Endothelial cell of umbilical vein (primary cell): ENCODE measurements at regions not wholly inside any gene's neighbourhood (a gene's known extent, or its start where the extent isn't known, plus 50 kb on each side); places are given as distances from the start of the nearest gene placed in this dataset.

Experiments used
- BruUV-seq: library from RNA; stranded (reverse); fragments of 400-500 nt; replicated peaks from 2 replicates; lab custom pipeline; 2021; lab: Mats Ljungman, UMichigan
- CTCF ChIA-PET: fragments of 300-600, 350-600 bp; sonication (Branson Sonifier 250); formaldehyde crosslinking; loops from one replicate; lab custom pipeline; 2021; ENCODE audit warnings: antibody characterized with exemption, inconsistent platforms; lab: Charles Lee
- POLR2A ChIA-PET: fragments of 300-600, 350-600 bp; sonication (Branson Sonifier 250); formaldehyde crosslinking; loops from one replicate; lab custom pipeline; 2021; ENCODE audit warnings: antibody characterized with exemption, inconsistent platforms; lab: Charles Lee
- DNase-seq: peaks from one replicate; pipeline ENCODE4 v3.0.0-alpha.2; 2011; ENCODE audit warnings: low read depth, low spot score
- FAIRE-seq: peaks from 2 replicates; lab custom pipeline; 2011; peaks lifted over from hg19 to GRCh38; lab: Jason Lieb, UNC
- H2AFZ ChIP-seq: 2 replicates; pipeline ENCODE4 v1.6.0; 2012; ENCODE audit warnings: low read depth, low read length, control low read depth, inconsistent platforms
- H3K27ac ChIP-seq: 2 replicates; pipeline ENCODE4 v1.5.1; 2011; ENCODE audit warnings: low read depth, mild to moderate bottlenecking, control low read depth, low read length, moderate library complexity; ENCODE audit not compliant: insufficient read depth
- H3K27me3 ChIP-seq, 2 experiments: 2 replicates each; pipeline versions ENCODE4 v1.6.0 to v1.6.1; 2011; ENCODE audit warnings: low read length in 2 of 2, mixed read lengths in 1 of 2; ENCODE audit not compliant: control insufficient read depth in 2 of 2, insufficient read depth in 2 of 2
- H3K36me3 ChIP-seq, 2 experiments: 2 replicates in 1 of 2; 3 replicates in 1 of 2; pipeline ENCODE4 v1.5.1; 2011; ENCODE audit warnings: low read length in 2 of 2, mild to moderate bottlenecking in 1 of 2, moderate library complexity in 1 of 2; ENCODE audit not compliant: control insufficient read depth in 2 of 2, insufficient read depth in 2 of 2; ENCODE audit errors: extremely low read depth in 1 of 2
- H3K4me1 ChIP-seq: 3 replicates; pipeline ENCODE4 v1.5.1; 2011; ENCODE audit warnings: mild to moderate bottlenecking, low read length; ENCODE audit not compliant: control insufficient read depth, insufficient read depth; ENCODE audit errors: extremely low read depth
- H3K4me2 ChIP-seq: 2 replicates; pipeline ENCODE4 v1.6.1; 2011; ENCODE audit warnings: low read length, control low read depth, mixed read lengths; ENCODE audit not compliant: insufficient read depth
- H3K4me3 ChIP-seq, 3 experiments: fragments of 200-600 bp in 1 of 3; sonication (generic), shearing (Covaris generic) in 1 of 3; replicated peaks in 1 of 3; 2 replicates each; pipeline ENCODE4 v1.5.1; 2011 to 2016; ENCODE audit warnings: control low read depth in 3 of 3, low read length in 3 of 3, mild to moderate bottlenecking in 2 of 3, inconsistent platforms in 1 of 3, low read depth in 1 of 3, moderate library complexity in 1 of 3; ENCODE audit not compliant: insufficient read depth in 1 of 3
- H3K79me2 ChIP-seq: 2 replicates; pipeline ENCODE4 v1.6.0; 2012; ENCODE audit warnings: low read length, inconsistent platforms; ENCODE audit not compliant: control insufficient read depth, insufficient read depth
- H3K9ac ChIP-seq: replicated peaks from 2 replicates; pipeline ENCODE3; 2011; ENCODE audit warnings: low read length, control low read depth; ENCODE audit not compliant: insufficient read depth; ENCODE audit errors: extremely low read depth
- H3K9me1 ChIP-seq: replicated peaks from 3 replicates; pipeline ENCODE4 v1.6.0; 2011; ENCODE audit warnings: mild to moderate bottlenecking, low read length; ENCODE audit not compliant: control insufficient read depth, insufficient read depth; ENCODE audit errors: extremely low read depth
- H3K9me3 ChIP-seq: replicated peaks from 2 replicates; pipeline ENCODE4 v1.5.1; 2012; ENCODE audit warnings: low read length, inconsistent platforms; ENCODE audit not compliant: control insufficient read depth, insufficient read depth
- H4K20me1 ChIP-seq: replicated peaks from 2 replicates; pipeline ENCODE3; 2011; ENCODE audit warnings: mild to moderate bottlenecking, low read length; ENCODE audit not compliant: control insufficient read depth, insufficient read depth; ENCODE audit errors: extremely low read depth
- CTCF ChIP-seq, 2 donors: IDR thresholded peaks; 1 replicate in 1 of 2; 2 replicates in 1 of 2; pipeline ENCODE4 v1.5.1; 2011; ENCODE audit warnings: low read length in 2 of 2, mild to moderate bottlenecking in 2 of 2, moderate library complexity in 2 of 2, control low read depth in 1 of 2, inconsistent platforms in 1 of 2, low read depth in 1 of 2; ENCODE audit not compliant: insufficient read depth in 1 of 2; ENCODE audit errors: extremely low read depth in 1 of 2
- EZH2 ChIP-seq: IDR thresholded peaks from 2 replicates; pipeline ENCODE4 v1.6.1; 2012; ENCODE audit warnings: borderline replicate concordance, low read depth, mild to moderate bottlenecking, moderate library complexity, low read length, inconsistent platforms; ENCODE audit not compliant: severe bottlenecking
- FOS ChIP-seq: IDR thresholded peaks from 2 replicates; pipeline ENCODE4 v1.6.1; 2011; ENCODE audit warnings: mild to moderate bottlenecking, low read length, moderate library complexity, borderline replicate concordance; ENCODE audit not compliant: insufficient read depth
- GATA2 ChIP-seq: IDR thresholded peaks from 2 replicates; pipeline ENCODE4 v1.7.0; 2011; ENCODE audit warnings: low read depth, mild to moderate bottlenecking, moderate library complexity, mixed read lengths, low read length; ENCODE audit not compliant: insufficient read length, insufficient read depth
- JUN ChIP-seq: IDR thresholded peaks from 2 replicates; pipeline ENCODE4 v1.6.1; 2011; ENCODE audit warnings: borderline replicate concordance, low read depth; ENCODE audit not compliant: insufficient read length, insufficient read depth
- MAX ChIP-seq: IDR thresholded peaks from 2 replicates; pipeline ENCODE4 v1.6.1; 2011; ENCODE audit not compliant: insufficient read depth, insufficient read length
- MYC ChIP-seq: IDR thresholded peaks from one replicate; pipeline ENCODE4 v1.6.1; 2011; ENCODE audit warnings: mild to moderate bottlenecking, low read depth, low read length
- POLR2A ChIP-seq: IDR thresholded peaks from 2 replicates; pipeline ENCODE4 v1.6.1; 2012; ENCODE audit warnings: low read depth, mild to moderate bottlenecking, control low read depth, low read length
- POLR2AphosphoS5 ChIP-seq: IDR thresholded peaks from 2 replicates; pipeline ENCODE4 v1.6.1; 2012; ENCODE audit warnings: low read depth, mild to moderate bottlenecking, control low read depth, low read length, moderate library complexity; ENCODE audit not compliant: insufficient read depth
- dilution Hi-C: fragments of 300-500 bp; cut with MboI; formaldehyde crosslinking; loops from one replicate; pipeline ENCODE4 v1.15.0; 2019; ENCODE audit warnings: low sequenced_read_pairs; ENCODE audit not compliant: extremely low pct_ligation_motif_present
- intact Hi-C: fragments of 100-400 bp; cut with micrococcal nuclease; formaldehyde crosslinking; loops from one replicate; pipeline ENCODE4 v1.10.0; 2022

GRCh38 chr6:1136827-1137226 lies 175.1 kb upstream of the FOXQ1 start:
- H3K4me2 ChIP-seq: no peak overlapping the region
- FAIRE-seq (no peak), DNase-seq (no peak)
- H3K27ac ChIP-seq: no peak overlapping the region
- dilution Hi-C loops (no loop called here), intact Hi-C loops (no loop called here)
- TF ChIP-seq CTCF (IDR thresholded peaks at IDR 0.05; ENCODE audit: extremely low read depth in 1 of 2, insufficient read depth in 1 of 2, low read depth in 1 of 2, low read length in 2 of 2): no peak
- TF ChIP-seq POLR2AphosphoS5: no peak
- no peak for TF ChIP-seq FOS
- no peak for TF ChIP-seq EZH2
- TF ChIP-seq MAX: no peak
- TF ChIP-seq POLR2A: no peak
- TF ChIP-seq MYC: no peak
- no peak for TF ChIP-seq JUN
- no peak for TF ChIP-seq GATA2
- CTCF ChIA-PET: no interaction called here
- POLR2A ChIA-PET: no interaction called here
- no peaks in the 10 kb centered on the region for H3K4me1 ChIP-seq
- no peaks in the 10 kb centered on the region for H3K27me3 ChIP-seq
- H4K20me1 ChIP-seq: no peaks in the 10 kb centered on the region
- no peak overlapping the region for H2AFZ ChIP-seq
- H3K9me3 ChIP-seq: no peaks in the 10 kb centered on the region
- H3K4me3 ChIP-seq: no peak overlapping the region
- BruUV-seq: no TSS peak
- no peak overlapping the region for H3K9ac ChIP-seq
- H3K36me3 ChIP-seq: no peaks in the 10 kb centered on the region
- H3K79me2 ChIP-seq: no peaks in the 10 kb centered on the region
- no peaks in the 10 kb centered on the region for H3K9me1 ChIP-seq
